Body of pancreas (tissue), 4 donors: ENCODE measurements at regions not wholly inside any gene's neighbourhood (a gene's known extent, or its start where the extent isn't known, plus 50 kb on each side); places are given as distances from the start of the nearest gene placed in this dataset.
A peak's percentile ranks its signal among the peaks of the same experiment; 100 is the strongest.

ENCODE experiments used
- ATAC-seq: fragments of 150-250 bp; one replicate; pipeline ENCODE4 v1.9.1; 2016
- DNase-seq, 4 donors: peaks; one replicate each; pipeline ENCODE4 v3.0.0-alpha.2; 2019
- H3K27ac ChIP-seq, 4 donors: fragments of 200-600 bp; sonication (generic); 1 replicate in 3 of 4; 2 replicates in 1 of 4; pipeline versions ENCODE4 v1.5.1 to v1.6.1; 2016 to 2019; ENCODE audit warnings: mild to moderate bottlenecking in 1 of 4, mixed read lengths in 1 of 4, moderate library complexity in 1 of 4
- H3K27me3 ChIP-seq, 2 donors: fragments of 200-600 bp; sonication (generic); one replicate each; pipeline ENCODE4 v1.6.0; 2016; ENCODE audit warnings: mild to moderate bottlenecking in 1 of 2
- H3K36me3 ChIP-seq, 2 donors: fragments of 200-600 bp; sonication (generic); replicated peaks in 1 of 2; 2 replicates each; pipeline ENCODE4 v1.5.1; 2016; ENCODE audit warnings: low read depth in 2 of 2; ENCODE audit not compliant: insufficient read depth in 1 of 2
- H3K4me1 ChIP-seq: fragments of 200-600 bp; sonication (generic); one replicate; pipeline ENCODE4 v1.6.0; 2016
- H3K4me3 ChIP-seq, 2 donors: fragments of 200-600 bp; sonication (generic); 1 replicate in 1 of 2; 2 replicates in 1 of 2; pipeline ENCODE4 v1.5.1; 2016 to 2019
- H3K9me3 ChIP-seq, 3 donors: fragments of 200-600 bp; sonication (generic); 1 replicate in 2 of 3; 2 replicates in 1 of 3; pipeline ENCODE4 v1.5.1; 2016
- POLR2A ChIP-seq, 3 donors: fragments of 450-650 bp; IDR thresholded peaks; one replicate each; pipeline ENCODE4 v1.6.1; 2016; ENCODE audit warnings: antibody characterized with exemption in 3 of 3, mild to moderate bottlenecking in 2 of 3
- WGBS, 2 donors: methylation state at CpG; one replicate each; pipeline ENCODE4 v1.1.5; 2017; 5-methylcytosine and 5-hydroxymethylcytosine counted together
- intact Hi-C: fragments of 100-400 bp; cut with DNase I; formaldehyde crosslinking; loops from one replicate; pipeline ENCODE4 v1.15.1; 2023
- TF ChIP-seq, protein P1 (sequence below), 7 experiments: fragments of 450-650 bp in 4 of 7; fragments of 200-600 bp in 3 of 7; sonication (generic) in 3 of 7; IDR thresholded peaks; one replicate each; pipeline ENCODE4 v1.5.1; 2016 to 2019; ENCODE audit warnings: antibody characterized with exemption in 7 of 7

DNA sequence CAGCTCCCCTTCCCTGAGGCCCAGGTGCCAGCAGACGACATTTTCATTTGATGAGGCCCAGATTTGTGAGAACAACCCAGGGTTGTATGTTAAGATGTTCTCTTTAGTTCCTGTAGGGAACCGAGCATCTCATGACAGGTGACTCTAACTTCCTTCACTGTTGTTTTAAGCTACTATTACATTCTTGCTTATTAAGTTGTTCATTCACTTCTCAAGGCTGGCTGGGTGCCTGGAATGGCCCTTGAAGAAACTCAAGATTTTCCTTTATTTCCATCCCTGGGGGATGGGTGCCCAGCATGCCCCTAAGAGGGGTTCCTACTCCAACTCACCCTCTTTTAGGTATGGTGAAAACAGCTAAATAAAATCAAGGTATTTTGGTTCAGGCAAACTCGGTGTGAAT lies 111.5 kb upstream of the SYNDIG1 start:
- DNase-seq (no peak), ATAC-seq (no peak)
- H3K27ac ChIP-seq, result no peak overlapping the region
- H3K4me3 ChIP-seq, result no peak overlapping the region
- intact Hi-C loops, result loop anchor here (10.0 kb wide), 1 partner anchor 63 kb away; no protein-coding TSS in a partner anchor
- 58 to 81% methylated on average over 3 of the region's 3 CpGs for WGBS, 2 donors
- H3K4me1 ChIP-seq, result no peaks in the 10 kb centered on the region
- no peaks in the 10 kb centered on the region for H3K36me3 ChIP-seq
- peaks cover 0 to 8% (median 0%) of the 10 kb centered on the region in 3 donors for H3K9me3 ChIP-seq
- TF ChIP-seq, protein P1, sequence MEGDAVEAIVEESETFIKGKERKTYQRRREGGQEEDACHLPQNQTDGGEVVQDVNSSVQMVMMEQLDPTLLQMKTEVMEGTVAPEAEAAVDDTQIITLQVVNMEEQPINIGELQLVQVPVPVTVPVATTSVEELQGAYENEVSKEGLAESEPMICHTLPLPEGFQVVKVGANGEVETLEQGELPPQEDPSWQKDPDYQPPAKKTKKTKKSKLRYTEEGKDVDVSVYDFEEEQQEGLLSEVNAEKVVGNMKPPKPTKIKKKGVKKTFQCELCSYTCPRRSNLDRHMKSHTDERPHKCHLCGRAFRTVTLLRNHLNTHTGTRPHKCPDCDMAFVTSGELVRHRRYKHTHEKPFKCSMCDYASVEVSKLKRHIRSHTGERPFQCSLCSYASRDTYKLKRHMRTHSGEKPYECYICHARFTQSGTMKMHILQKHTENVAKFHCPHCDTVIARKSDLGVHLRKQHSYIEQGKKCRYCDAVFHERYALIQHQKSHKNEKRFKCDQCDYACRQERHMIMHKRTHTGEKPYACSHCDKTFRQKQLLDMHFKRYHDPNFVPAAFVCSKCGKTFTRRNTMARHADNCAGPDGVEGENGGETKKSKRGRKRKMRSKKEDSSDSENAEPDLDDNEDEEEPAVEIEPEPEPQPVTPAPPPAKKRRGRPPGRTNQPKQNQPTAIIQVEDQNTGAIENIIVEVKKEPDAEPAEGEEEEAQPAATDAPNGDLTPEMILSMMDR (IDR thresholded peaks at IDR 0.05), result no peak
- TF ChIP-seq POLR2A (IDR thresholded peaks at IDR 0.05), result no peak
- H3K27me3 ChIP-seq, result no peaks in the 10 kb centered on the region

DNA sequence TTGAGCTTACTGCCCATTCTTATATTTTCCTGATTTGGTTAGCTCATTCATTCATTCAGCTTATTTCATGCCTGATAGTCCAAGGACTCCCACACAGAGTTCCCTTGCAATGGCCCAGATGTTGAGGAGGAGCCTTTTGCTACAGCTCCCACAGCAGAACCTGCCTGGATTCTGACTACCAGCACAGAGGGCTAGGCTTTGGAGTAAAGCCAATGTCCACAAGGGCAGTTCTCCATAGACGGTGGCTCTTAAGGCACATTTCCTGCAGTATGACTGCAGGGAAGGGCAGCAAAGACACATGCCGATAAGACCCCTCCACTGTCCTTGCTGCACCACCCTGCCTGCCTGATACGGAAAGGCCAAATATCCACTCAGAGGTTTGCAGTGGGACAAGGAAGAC lies 112.3 kb upstream of the SYNDIG1 start:
- Histone ChIP-seq H3K4me1 (no peaks in the 10 kb centered on the region), H3K36me3 (no peaks in the 10 kb centered on the region), H3K9me3 (peaks cover 0 to 3% (median 0%) of the 10 kb centered on the region in 3 donors), H3K27ac (no peak overlapping the region), H3K27me3 (no peaks in the 10 kb centered on the region), H3K4me3 (no peak overlapping the region)
- TF ChIP-seq POLR2A (IDR thresholded peaks at IDR 0.05), result no peak
- TF ChIP-seq, protein P1 (IDR thresholded peaks at IDR 0.05), result no peak
- DNase-seq (peak in 2 of 4 donors; percentile 16 to 34), ATAC-seq (no peak)
- intact Hi-C loops, result loop anchor here (10.0 kb wide), 1 partner anchor 62 kb away; no protein-coding TSS in a partner anchor
- WGBS, 2 donors, result 54 to 56% methylated on average over 3 of the region's 3 CpGs

DNA sequence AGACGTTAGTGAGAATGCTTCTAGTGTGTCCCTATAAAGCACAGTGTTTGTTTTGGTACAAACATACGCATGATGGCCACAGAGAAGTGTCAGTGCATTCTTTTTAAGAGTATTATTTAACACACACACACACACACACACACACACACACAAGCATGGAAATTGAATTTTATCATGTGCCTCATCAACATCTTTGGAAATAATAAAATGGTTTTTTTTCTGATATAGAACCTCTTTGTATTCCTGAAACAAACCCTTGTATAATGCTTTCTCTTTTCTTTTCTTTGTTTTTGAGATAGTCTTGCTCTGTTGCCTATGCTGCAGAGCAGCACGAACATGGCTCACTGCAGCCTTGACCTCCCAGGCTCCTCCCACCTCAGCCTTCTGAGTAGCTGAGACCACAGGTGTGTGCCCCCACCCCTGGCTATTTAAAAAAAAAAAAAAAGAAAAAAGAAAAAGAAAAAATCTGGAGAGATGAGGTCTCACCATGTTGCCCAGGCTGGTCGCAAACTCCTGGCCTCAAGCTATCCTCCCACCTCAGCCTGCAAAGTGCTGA lies 116.2 kb upstream of the SYNDIG1 start:
- Histone ChIP-seq H3K4me1 (no peaks in the 10 kb centered on the region), H3K9me3 (no peaks in the 10 kb centered on the region), H3K27ac (no peak overlapping the region), H3K4me3 (no peak overlapping the region), H3K36me3 (no peaks in the 10 kb centered on the region), H3K27me3 (no peaks in the 10 kb centered on the region)
- intact Hi-C loops, result loop anchor here (10.0 kb wide), 1 partner anchor 58 kb away; no protein-coding TSS in a partner anchor
- TF ChIP-seq, protein P1 (IDR thresholded peaks at IDR 0.05), result no peak
- TF ChIP-seq POLR2A (IDR thresholded peaks at IDR 0.05), result no peak
- WGBS, 2 donors, result 68 to 73% methylated on average over 4 of the region's 4 CpGs
- no peak for ATAC-seq
- no peak for DNase-seq

DNA sequence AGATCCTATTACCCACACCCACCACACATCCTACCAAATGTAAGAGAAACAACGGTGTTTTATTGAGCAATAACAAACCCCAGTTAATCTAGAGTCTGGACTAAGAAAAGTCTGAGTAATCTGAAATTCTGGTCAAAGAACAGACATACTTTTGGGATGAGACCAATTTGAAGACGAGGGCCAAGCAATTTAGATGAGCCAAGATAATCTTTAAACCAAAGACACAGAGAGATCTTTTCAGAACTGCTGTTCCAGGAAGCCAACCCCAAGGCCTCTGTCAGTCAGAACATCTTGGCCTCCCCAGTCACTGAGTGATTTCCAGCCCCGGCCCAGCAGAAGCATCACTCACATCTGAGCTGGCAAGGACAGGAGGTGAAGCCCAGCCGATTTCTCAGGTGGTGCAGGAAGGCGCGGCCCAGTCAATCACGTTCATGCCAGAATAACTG lies 118.5 kb upstream of the SYNDIG1 start:
- Histone ChIP-seq H3K36me3 (no peaks in the 10 kb centered on the region), H3K4me1 (no peaks in the 10 kb centered on the region), H3K27me3 (no peaks in the 10 kb centered on the region), H3K9me3 (no peaks in the 10 kb centered on the region), H3K27ac (no peak overlapping the region), H3K4me3 (no peak overlapping the region)
- WGBS, 2 donors, result 57 to 58% methylated on average over 2 to 7 of the region's 7 CpGs
- no peak for DNase-seq
- no peak for ATAC-seq
- TF ChIP-seq, protein P1 (IDR thresholded peaks at IDR 0.05), result no peak
- TF ChIP-seq POLR2A (IDR thresholded peaks at IDR 0.05), result no peak
- intact Hi-C loops, result loop anchor here (10.0 kb wide), 1 partner anchor 56 kb away; no protein-coding TSS in a partner anchor

DNA sequence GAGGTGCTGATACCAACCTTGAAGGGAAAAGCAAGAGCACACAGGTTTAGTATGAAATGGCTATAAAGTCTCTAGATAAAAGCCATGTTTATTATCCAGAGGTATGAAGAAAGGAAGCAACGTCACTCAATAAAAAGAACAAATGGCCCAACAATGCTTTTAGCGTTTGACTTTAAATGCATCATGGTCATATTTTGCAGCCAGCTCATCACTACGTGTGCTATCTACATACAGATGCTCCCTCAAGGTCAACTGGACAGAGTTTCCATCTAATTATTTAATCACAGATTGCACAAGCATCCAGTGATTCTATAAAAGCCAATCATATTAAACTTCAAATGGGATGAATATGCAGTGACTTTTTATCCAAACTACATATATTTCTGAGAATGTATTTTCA lies 127.6 kb upstream of the SYNDIG1 start:
- Histone ChIP-seq H3K27me3 (no peaks in the 10 kb centered on the region), H3K27ac (no peak overlapping the region), H3K4me1 (no peaks in the 10 kb centered on the region), H3K4me3 (no peak overlapping the region), H3K36me3 (no peaks in the 10 kb centered on the region), H3K9me3 (no peaks in the 10 kb centered on the region)
- TF ChIP-seq, protein P1 (IDR thresholded peaks at IDR 0.05), result no peak
- no peak for TF ChIP-seq POLR2A (IDR thresholded peaks at IDR 0.05)
- DNase-seq, result no peak
- ATAC-seq, result no peak
- 46 to 48% methylated on average over 3 of the region's 3 CpGs for WGBS, 2 donors
- intact Hi-C loops, result no loop called here
